SU-DHL-6 (cell line): ENCODE measurements at regions not wholly inside any gene's neighbourhood (a gene's known extent, or its start where the extent isn't known, plus 50 kb on each side); places are given as distances from the start of the nearest gene placed in this dataset.

Experiments used
- EZH2phosphoT487 ChIP-seq: fragments of 200-600 bp; sonication (generic), shearing (Covaris generic); conservative IDR thresholded peaks from 2 replicates; pipeline ENCODE4 v1.6.1; 2018; ENCODE audit warnings: mild to moderate bottlenecking, antibody characterized with exemption, low read length, moderate library complexity, mixed read lengths
- TF ChIP-seq, protein P1 (sequence below): fragments of 200-600 bp; sonication (generic); IDR thresholded peaks from one replicate; pipeline ENCODE4 v1.5.1; 2017; ENCODE audit warnings: antibody characterized with exemption, mild to moderate bottlenecking, low read length, moderate library complexity; ENCODE audit not compliant: insufficient read depth, poor library complexity, severe bottlenecking

DNA sequence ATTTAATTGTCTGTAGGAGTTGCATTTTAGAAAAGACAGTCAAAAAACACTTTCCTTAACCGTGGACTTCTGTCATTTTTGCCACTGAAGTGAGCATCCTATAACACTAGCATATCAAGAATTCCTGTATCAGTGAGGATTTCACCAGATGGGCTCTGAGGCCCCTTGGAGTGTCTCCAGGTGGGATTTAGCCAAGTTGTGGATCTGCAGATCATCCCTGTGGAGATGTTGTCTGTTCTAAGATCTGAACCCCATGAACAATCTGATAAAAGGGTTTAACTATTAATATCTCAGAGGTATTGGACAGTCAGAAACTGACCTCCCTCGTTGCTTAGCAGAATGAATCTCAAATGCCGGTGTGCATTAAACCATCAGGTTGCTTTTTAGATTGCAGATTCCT is 165.0 kb upstream of the SRRM4 start:
- TF ChIP-seq, protein P1, sequence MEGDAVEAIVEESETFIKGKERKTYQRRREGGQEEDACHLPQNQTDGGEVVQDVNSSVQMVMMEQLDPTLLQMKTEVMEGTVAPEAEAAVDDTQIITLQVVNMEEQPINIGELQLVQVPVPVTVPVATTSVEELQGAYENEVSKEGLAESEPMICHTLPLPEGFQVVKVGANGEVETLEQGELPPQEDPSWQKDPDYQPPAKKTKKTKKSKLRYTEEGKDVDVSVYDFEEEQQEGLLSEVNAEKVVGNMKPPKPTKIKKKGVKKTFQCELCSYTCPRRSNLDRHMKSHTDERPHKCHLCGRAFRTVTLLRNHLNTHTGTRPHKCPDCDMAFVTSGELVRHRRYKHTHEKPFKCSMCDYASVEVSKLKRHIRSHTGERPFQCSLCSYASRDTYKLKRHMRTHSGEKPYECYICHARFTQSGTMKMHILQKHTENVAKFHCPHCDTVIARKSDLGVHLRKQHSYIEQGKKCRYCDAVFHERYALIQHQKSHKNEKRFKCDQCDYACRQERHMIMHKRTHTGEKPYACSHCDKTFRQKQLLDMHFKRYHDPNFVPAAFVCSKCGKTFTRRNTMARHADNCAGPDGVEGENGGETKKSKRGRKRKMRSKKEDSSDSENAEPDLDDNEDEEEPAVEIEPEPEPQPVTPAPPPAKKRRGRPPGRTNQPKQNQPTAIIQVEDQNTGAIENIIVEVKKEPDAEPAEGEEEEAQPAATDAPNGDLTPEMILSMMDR = no peak
- TF ChIP-seq EZH2phosphoT487 = no peak
